ENCODE measurements at regions not wholly inside any gene's neighbourhood (a gene's known extent, or its start where the extent isn't known, plus 50 kb on each side); places are given as distances from the start of the nearest gene placed in this dataset.

- peaks cover 31% of the 10 kb centered on the region for H3K4me1 ChIP-seq (ENCODE audit: insufficient read depth)
These were observed 88.2 kb upstream of the DST start for GRCh38 chr6:56730663-56731529.

More at GRCh38 chr6:56730663-56731529, 88.2 kb upstream of the DST start:
- Histone ChIP-seq H3K4me2 (no peak overlapping the region), H3F3A (replicated peaks; ENCODE audit: low read depth) (no peaks in the 10 kb centered on the region), H3K9me2 (ENCODE audit: insufficient read depth) (no peaks in the 10 kb centered on the region), H3K27ac (ENCODE audit: low read depth) (no peak overlapping the region), H3K79me2 (replicated peaks; ENCODE audit: insufficient read depth) (peaks cover 74% of the 10 kb centered on the region), H4K20me1 (replicated peaks; ENCODE audit: insufficient read depth) (no peaks in the 10 kb centered on the region), H3K36me3 (ENCODE audit: insufficient read depth) (no peaks in the 10 kb centered on the region), H3K27me3 (ENCODE audit: insufficient read depth) (no peaks in the 10 kb centered on the region), H3K4me3 (no peak overlapping the region), H2AFZ (no peak overlapping the region)
- Mint-ChIP-seq H3K27ac (no peak overlapping the region; the same call in 1 of the 2 replicates), H3K9me3 (no peaks in the 10 kb centered on the region), H3K27me3 (ENCODE audit: insufficient read depth, low read depth, poor library complexity) (peaks cover 4% of the 10 kb centered on the region), H3K4me1 (peaks cover 35% of the 10 kb centered on the region), H3K4me3 (no peak overlapping the region), H3K36me3 (ENCODE audit: low read depth) (no peaks in the 10 kb centered on the region)
- DNase-seq (ENCODE audit: low spot score) (no peak), ATAC-seq (no peak)
- no peak for TF ChIP-seq EZH2phosphoT487 (IDR thresholded peaks at IDR 0.05; ENCODE audit: unreplicated experiment)
- TF ChIP-seq EZH2 (IDR thresholded peaks at IDR 0.05; ENCODE audit: low read depth, unreplicated experiment) = no peak
- no peak for TF ChIP-seq ZNF331 (CRISPR knock-in tag; IDR thresholded peaks at IDR 0.05; ENCODE audit: low read depth)
- TF ChIP-seq NANOG (IDR thresholded peaks at IDR 0.05; ENCODE audit: borderline replicate concordance) = no peak
- TF ChIP-seq STAT1 (IDR thresholded peaks at IDR 0.05; ENCODE audit: unreplicated experiment) = no peak
- TF ChIP-seq JUNB (IDR thresholded peaks at IDR 0.05; ENCODE audit: unreplicated experiment) = no peak
- TF ChIP-seq ZNF462 (CRISPR knock-in tag; IDR thresholded peaks at IDR 0.05) = no peak
- TF ChIP-seq REST (IDR thresholded peaks at IDR 0.05; ENCODE audit: unreplicated experiment) = no peak
- no peak for TF ChIP-seq ETS1 (IDR thresholded peaks at IDR 0.05)
- no peak for TF ChIP-seq CTCF (conservative IDR thresholded peaks at IDR 0.05; ENCODE audit: low read depth in 2 of 2)
- TF ChIP-seq POLR2AphosphoS5 (IDR thresholded peaks at IDR 0.05; ENCODE audit: low read depth) = no peak

All from GM23338 (cell line).